Islet precursor cell (in vitro differentiated cells): ENCODE measurements at regions not wholly inside any gene's neighbourhood (a gene's known extent, or its start where the extent isn't known, plus 50 kb on each side); places are given as distances from the start of the nearest gene placed in this dataset.

Experiments
- DNase-seq: peaks from one replicate; pipeline ENCODE4 v3.0.0-alpha.2; 2018

- no peak for DNase-seq
These were observed 59.0 kb upstream of the TNRC6C start for GRCh38 chr17:77899498-77899897.

- DNase-seq, result no peak
These were observed 57.0 kb upstream of the TNRC6C start for GRCh38 chr17:77901481-77901880.

GRCh38 chr17:77905266-77905665 is 53.2 kb upstream of the TNRC6C start:
- no peak for DNase-seq

- no peak for DNase-seq
These were observed 52.7 kb upstream of the TNRC6C start for GRCh38 chr17:77905766-77906165.

GRCh38 chr17:77906377-77906871 is 52.1 kb upstream of the TNRC6C start:
- no peak for DNase-seq

- DNase-seq, result no peak
These were observed 50.7 kb upstream of the TNRC6C start for GRCh38 chr17:77907497-77908461.

- no peak for DNase-seq
These were observed 50.0 kb upstream of the TNRC6C start for GRCh38 chr17:77908501-77908900.
